PFSK-1 (cell line): ENCODE measurements at regions not wholly inside any gene's neighbourhood (a gene's known extent, or its start where the extent isn't known, plus 50 kb on each side); places are given as distances from the start of the nearest gene placed in this dataset.

Source experiments
- FOXP2 ChIP-seq: optimal IDR thresholded peaks from 2 replicates; pipeline ENCODE3; 2011; ENCODE audit warnings: borderline replicate concordance, control low read depth, inconsistent platforms; ENCODE audit not compliant: insufficient read depth; ENCODE audit errors: extremely low read length, extremely low read depth
- POLR2AphosphoS5 ChIP-seq: IDR thresholded peaks from 2 replicates; pipeline ENCODE4 v1.6.1; 2012; ENCODE audit warnings: low read depth, mild to moderate bottlenecking, control low read depth, low read length, moderate library complexity
- REST ChIP-seq, 2 experiments: IDR thresholded peaks; 2 replicates each; pipeline versions ENCODE4 v1.6.1 to v1.8.0; 2011 to 2012; ENCODE audit warnings: low read depth in 2 of 2, low read length in 2 of 2, control low read depth in 1 of 2, inconsistent platforms in 1 of 2, mild to moderate bottlenecking in 1 of 2, moderate library complexity in 1 of 2; ENCODE audit not compliant: insufficient read depth in 1 of 2
- SIN3A ChIP-seq: IDR thresholded peaks from 2 replicates; pipeline ENCODE4 v1.6.1; 2012; ENCODE audit warnings: mild to moderate bottlenecking, low read length, moderate library complexity, borderline replicate concordance; ENCODE audit not compliant: insufficient read depth
- TAF1 ChIP-seq: IDR thresholded peaks from 2 replicates; pipeline ENCODE4 v1.6.1; 2012; ENCODE audit warnings: low read length, control low read depth, borderline replicate concordance; ENCODE audit not compliant: insufficient read depth

DNA sequence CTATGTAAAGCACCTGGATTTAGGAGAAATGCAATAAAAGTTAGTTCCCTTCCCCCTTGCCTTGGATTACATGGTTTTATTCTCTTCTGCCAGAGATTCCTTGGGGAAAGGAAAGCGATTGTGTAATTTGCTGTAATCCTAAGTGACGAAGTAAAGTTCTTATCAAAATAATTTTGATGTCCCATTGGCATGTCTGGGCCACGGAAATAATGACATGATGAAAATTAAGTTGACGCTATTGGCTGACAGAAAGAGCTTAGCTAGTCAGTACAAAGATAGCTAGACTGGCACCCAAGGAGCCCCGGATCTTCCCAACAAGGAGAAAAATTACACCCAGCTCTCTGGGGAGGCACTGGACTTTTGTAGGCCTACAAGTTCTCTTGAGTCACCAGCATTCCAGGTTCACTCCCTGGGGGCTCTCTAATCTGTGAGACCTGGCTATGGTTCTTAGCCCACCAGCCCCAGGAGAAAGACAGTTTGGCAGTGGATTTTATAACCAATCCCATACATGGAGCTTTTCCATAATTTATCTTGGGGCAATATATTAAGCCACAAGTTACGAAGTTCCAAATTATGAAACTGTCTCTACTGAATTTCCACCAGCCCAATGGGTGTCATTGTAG, 59.9 kb downstream of the FOXA2 start:
- TF ChIP-seq SIN3A = no peak
- TF ChIP-seq TAF1 = no peak
- TF ChIP-seq POLR2AphosphoS5 = no peak
- no peak for TF ChIP-seq FOXP2
- TF ChIP-seq REST (IDR thresholded peaks at IDR 0.05; ENCODE audit: insufficient read depth in 1 of 2, low read depth in 2 of 2, low read length in 2 of 2) = no peak

GRCh38 chr20:22523499-22524392, 60.6 kb downstream of the FOXA2 start:
- TF ChIP-seq REST (IDR thresholded peaks at IDR 0.05; ENCODE audit: insufficient read depth in 1 of 2, low read depth in 2 of 2, low read length in 2 of 2) (no peak), FOXP2 (no peak), SIN3A (no peak), TAF1 (no peak), POLR2AphosphoS5 (no peak)

- TF ChIP-seq FOXP2 (no peak), POLR2AphosphoS5 (no peak), TAF1 (no peak), REST (IDR thresholded peaks at IDR 0.05; ENCODE audit: insufficient read depth in 1 of 2, low read depth in 2 of 2, low read length in 2 of 2) (no peak), SIN3A (no peak)
Measured at GRCh38 chr20:22523128-22523498, 61.3 kb downstream of the FOXA2 start.

DNA sequence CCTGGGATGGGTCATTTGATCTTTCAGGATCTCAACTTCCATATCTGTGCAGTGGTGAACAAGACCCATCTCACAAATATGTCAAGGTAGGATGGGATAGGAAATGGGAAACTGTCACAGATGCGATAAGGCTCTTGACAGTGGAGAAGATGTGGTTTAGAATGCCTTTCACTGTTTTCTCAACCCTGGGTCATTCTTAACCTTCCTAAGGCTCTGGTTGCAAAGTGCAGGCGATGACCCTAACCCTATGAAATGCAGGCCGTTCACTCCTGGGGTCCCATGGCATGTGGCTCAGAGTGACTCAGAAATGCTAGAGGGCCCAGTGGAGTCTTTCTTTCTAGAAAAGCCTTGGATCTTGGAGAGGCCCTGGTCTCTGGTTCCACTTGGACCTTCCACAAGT, 61.7 kb downstream of the FOXA2 start:
- TF ChIP-seq TAF1 = no peak
- no peak for TF ChIP-seq SIN3A
- no peak for TF ChIP-seq REST (IDR thresholded peaks at IDR 0.05; ENCODE audit: insufficient read depth in 1 of 2, low read depth in 2 of 2, low read length in 2 of 2)
- TF ChIP-seq POLR2AphosphoS5 = no peak
